ENCODE measurements at regions not wholly inside any gene's neighbourhood (a gene's known extent, or its start where the extent isn't known, plus 50 kb on each side); places are given as distances from the start of the nearest gene placed in this dataset.

DNA sequence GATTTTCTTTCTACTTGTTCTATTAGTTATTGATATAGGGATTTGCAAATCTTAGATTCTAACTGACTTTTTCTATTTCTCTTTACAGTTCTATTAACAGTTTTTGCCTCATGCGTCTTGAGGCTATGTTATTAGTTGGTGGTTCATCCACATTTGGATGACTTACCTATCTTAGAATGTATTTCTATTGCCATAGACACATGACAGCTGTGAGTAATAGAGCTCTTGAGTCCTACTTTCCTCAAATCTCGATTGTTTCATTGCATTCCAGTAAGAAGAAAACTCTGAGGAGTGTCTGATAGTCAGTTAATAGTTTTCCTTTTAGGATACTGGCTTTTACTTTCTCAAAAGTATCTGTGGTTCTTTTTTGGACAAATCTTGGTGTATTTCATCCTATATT, 241.4 kb upstream of the ZNF32 start:
- Histone ChIP-seq H4K8ac (ENCODE audit: extremely low read depth, insufficient read depth, low read length) (no peak overlapping the region), H4K20me1 (replicated peaks in 1 of 2; ENCODE audit: control insufficient read depth in 1 of 2, insufficient read depth in 2 of 2, low read length in 2 of 2) (no peaks in the 10 kb centered on the region), H3K4ac (replicated peaks; ENCODE audit: insufficient read length, low read depth, low read length) (no peak overlapping the region), H2BK120ac (replicated peaks; ENCODE audit: low read depth, low read length) (no peak overlapping the region), H3K4me1 (replicated peaks in 1 of 4; ENCODE audit: control insufficient read depth in 3 of 4, insufficient read depth in 4 of 4, low read length in 3 of 4) (no peaks in the 10 kb centered on the region), H3K14ac (ENCODE audit: insufficient read length) (no peak overlapping the region), H2AFZ (ENCODE audit: low read length) (no peak overlapping the region), H2BK5ac (ENCODE audit: low read depth, low read length) (no peak overlapping the region), H4K5ac (ENCODE audit: insufficient read length, low read depth, low read length) (no peak overlapping the region), H3K18ac (ENCODE audit: extremely low read depth, low read length) (no peak overlapping the region), H3K9ac (replicated peaks in 1 of 4; ENCODE audit: extremely low read depth in 1 of 4, low read depth in 3 of 4, low read length in 3 of 4) (no peak overlapping the region), H2BK15ac (ENCODE audit: low read length) (no peak overlapping the region), H3K79me2 (ENCODE audit: control insufficient read depth in 1 of 2, insufficient read depth in 2 of 2, low read length in 2 of 2) (no peaks in the 10 kb centered on the region), H3K27ac (ENCODE audit: low read depth, low read length) (no peak overlapping the region), H4K91ac (replicated peaks; ENCODE audit: insufficient read length, low read length) (no peak overlapping the region), H3K56ac (replicated peaks; ENCODE audit: insufficient read length, low read depth, low read length) (no peak overlapping the region), H3K23ac (ENCODE audit: insufficient read length) (no peak overlapping the region), H3K79me1 (ENCODE audit: low read depth, low read length) (no peaks in the 10 kb centered on the region), H3K9me3 (ENCODE audit: insufficient read depth in 2 of 2, low read depth in 1 of 2, low read length in 1 of 2) (no peaks in the 10 kb centered on the region), H2BK12ac (ENCODE audit: low read depth, low read length) (no peak overlapping the region), H2BK20ac (ENCODE audit: low read length) (no peak overlapping the region), H3K36me3 (ENCODE audit: control insufficient read depth in 2 of 4, insufficient read depth in 4 of 4, low read length in 3 of 4) (no peaks in the 10 kb centered on the region), H3K27me3 (replicated peaks in 1 of 4; ENCODE audit: control insufficient read depth in 3 of 4, extremely low read depth in 1 of 4, insufficient read depth in 3 of 4, low read length in 3 of 4) (no peaks in the 10 kb centered on the region), H2AK5ac (ENCODE audit: low read depth, low read length) (no peak overlapping the region), H3K23me2 (ENCODE audit: low read depth, low read length) (no peaks in the 10 kb centered on the region), H3K4me2 (ENCODE audit: insufficient read depth in 1 of 2, low read depth in 2 of 2, low read length in 2 of 2) (no peak overlapping the region), H3K4me3 (ENCODE audit: extremely low read depth in 1 of 4, insufficient read depth in 2 of 4, low read depth in 3 of 4, low read length in 4 of 4) (no peak overlapping the region)
- FAIRE-seq: no peak
- no peak for TF ChIP-seq CHD2 (IDR thresholded peaks at IDR 0.05; ENCODE audit: low read length)
- TF ChIP-seq RBBP5 (IDR thresholded peaks at IDR 0.05; ENCODE audit: borderline replicate concordance, low read depth, low read length): no peak
- no peak for TF ChIP-seq RFX5 (IDR thresholded peaks at IDR 0.05; ENCODE audit: borderline replicate concordance, low read depth, low read length)
- TF ChIP-seq, protein P1, sequence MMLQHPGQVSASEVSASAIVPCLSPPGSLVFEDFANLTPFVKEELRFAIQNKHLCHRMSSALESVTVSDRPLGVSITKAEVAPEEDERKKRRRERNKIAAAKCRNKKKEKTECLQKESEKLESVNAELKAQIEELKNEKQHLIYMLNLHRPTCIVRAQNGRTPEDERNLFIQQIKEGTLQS (IDR thresholded peaks at IDR 0.05; ENCODE audit: insufficient read depth, low read depth, low read length): no peak
- TF ChIP-seq CBX5 (IDR thresholded peaks at IDR 0.05; ENCODE audit: low read depth, low read length): no peak
- no peak for TF ChIP-seq NRF1 (IDR thresholded peaks at IDR 0.05; ENCODE audit: low read depth, low read length)
- no peak for TF ChIP-seq TBP (IDR thresholded peaks at IDR 0.05; ENCODE audit: low read depth, low read length)
- TF ChIP-seq YY1 (IDR thresholded peaks at IDR 0.05; ENCODE audit: low read depth, low read length): no peak
- no peak for TF ChIP-seq GTF2F1 (IDR thresholded peaks at IDR 0.05; ENCODE audit: borderline replicate concordance, low read depth, low read length)
- TF ChIP-seq SIN3A (conservative IDR thresholded peaks at IDR 0.05 in 1 of 2, IDR thresholded peaks at IDR 0.05 in 1 of 2; ENCODE audit: low read depth in 1 of 2, low read length in 2 of 2): no peak
- TF ChIP-seq RXRA (IDR thresholded peaks at IDR 0.05; ENCODE audit: insufficient read depth, low read depth, low read length): no peak
- TF ChIP-seq TEAD4 (IDR thresholded peaks at IDR 0.05; ENCODE audit: low read depth, low read length): no peak
- TF ChIP-seq CTBP2 (IDR thresholded peaks at IDR 0.05; ENCODE audit: borderline replicate concordance, insufficient read depth, insufficient read length, low read length): no peak
- TF ChIP-seq KDM5A (IDR thresholded peaks at IDR 0.05; ENCODE audit: low read length): no peak
- no peak for TF ChIP-seq SAP30 (IDR thresholded peaks at IDR 0.05; ENCODE audit: insufficient read depth, insufficient replicate concordance, low read length)
- DNase-seq (ENCODE audit: low read depth in 1 of 2, low spot score in 2 of 2): no peak
- ChIA-PET POLR2A (ENCODE audit: partially characterized antibody) (no interaction called here), CTCF (ENCODE audit: partially characterized antibody) (no interaction called here)
- WGBS, 2 experiments (ENCODE audit: extremely low coverage in 1 of 2, insufficient coverage in 1 of 2, insufficient read length in 1 of 2, insufficient replicate concordance in 2 of 2, low coverage in 1 of 2, low lambda C conversion rate in 2 of 2, missing lambda C conversion rate in 1 of 2): 83% methylated on average over 2 of the region's 2 CpGs; no CpG with 5 or more reads in 1 of the 2 experiments

All from H1 (cell line).